ENCODE measurements at regions not wholly inside any gene's neighbourhood (a gene's known extent, or its start where the extent isn't known, plus 50 kb on each side); places are given as distances from the start of the nearest gene placed in this dataset.

GRCh38 chr17:14409292-14409691, 108.4 kb downstream of the HS3ST3B1 start:
- no peak for TF ChIP-seq POLR2A (IDR thresholded peaks at IDR 0.05)
- TF ChIP-seq, protein P1, sequence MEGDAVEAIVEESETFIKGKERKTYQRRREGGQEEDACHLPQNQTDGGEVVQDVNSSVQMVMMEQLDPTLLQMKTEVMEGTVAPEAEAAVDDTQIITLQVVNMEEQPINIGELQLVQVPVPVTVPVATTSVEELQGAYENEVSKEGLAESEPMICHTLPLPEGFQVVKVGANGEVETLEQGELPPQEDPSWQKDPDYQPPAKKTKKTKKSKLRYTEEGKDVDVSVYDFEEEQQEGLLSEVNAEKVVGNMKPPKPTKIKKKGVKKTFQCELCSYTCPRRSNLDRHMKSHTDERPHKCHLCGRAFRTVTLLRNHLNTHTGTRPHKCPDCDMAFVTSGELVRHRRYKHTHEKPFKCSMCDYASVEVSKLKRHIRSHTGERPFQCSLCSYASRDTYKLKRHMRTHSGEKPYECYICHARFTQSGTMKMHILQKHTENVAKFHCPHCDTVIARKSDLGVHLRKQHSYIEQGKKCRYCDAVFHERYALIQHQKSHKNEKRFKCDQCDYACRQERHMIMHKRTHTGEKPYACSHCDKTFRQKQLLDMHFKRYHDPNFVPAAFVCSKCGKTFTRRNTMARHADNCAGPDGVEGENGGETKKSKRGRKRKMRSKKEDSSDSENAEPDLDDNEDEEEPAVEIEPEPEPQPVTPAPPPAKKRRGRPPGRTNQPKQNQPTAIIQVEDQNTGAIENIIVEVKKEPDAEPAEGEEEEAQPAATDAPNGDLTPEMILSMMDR (IDR thresholded peaks at IDR 0.05 in 4 of 5, conservative IDR thresholded peaks at IDR 0.05 in 1 of 5), result no peak

Measured in gastrocnemius medialis (tissue), 4 donors.